Bronchial epithelial cell (primary cell): ENCODE measurements at regions not wholly inside any gene's neighbourhood (a gene's known extent, or its start where the extent isn't known, plus 50 kb on each side); places are given as distances from the start of the nearest gene placed in this dataset.
"Not testable (repeated sequence)": the region's sequence is repeated elsewhere in the genome, so short reads cannot be mapped to it uniquely, and the experiment has no call there.

Source experiments
- DNase-seq: peaks from one replicate; pipeline ENCODE4 v3.0.0-alpha.2; 2010; ENCODE audit warnings: low read depth
- FAIRE-seq: peaks from 2 replicates; lab custom pipeline; 2011; peaks lifted over from hg19 to GRCh38; lab: Jason Lieb, UNC
- H3K27me3 ChIP-seq: 2 replicates; pipeline ENCODE4 v1.5.1; 2011; ENCODE audit warnings: low read length; ENCODE audit not compliant: control insufficient read depth, insufficient read depth
- H3K36me3 ChIP-seq: 2 replicates; pipeline ENCODE4 v1.5.1; 2011; ENCODE audit warnings: low read length; ENCODE audit not compliant: control insufficient read depth, insufficient read depth
- H3K4me3 ChIP-seq: 2 replicates; pipeline ENCODE4 v1.5.1; 2011; ENCODE audit warnings: mild to moderate bottlenecking, low read depth, low read length, control low read depth
- TF ChIP-seq, protein P1 (sequence below): IDR thresholded peaks from 2 replicates; pipeline ENCODE4 v1.5.1; 2011; ENCODE audit warnings: mild to moderate bottlenecking, moderate library complexity, low read length, control low read depth, inconsistent platforms; ENCODE audit not compliant: insufficient read depth, severe bottlenecking

DNA sequence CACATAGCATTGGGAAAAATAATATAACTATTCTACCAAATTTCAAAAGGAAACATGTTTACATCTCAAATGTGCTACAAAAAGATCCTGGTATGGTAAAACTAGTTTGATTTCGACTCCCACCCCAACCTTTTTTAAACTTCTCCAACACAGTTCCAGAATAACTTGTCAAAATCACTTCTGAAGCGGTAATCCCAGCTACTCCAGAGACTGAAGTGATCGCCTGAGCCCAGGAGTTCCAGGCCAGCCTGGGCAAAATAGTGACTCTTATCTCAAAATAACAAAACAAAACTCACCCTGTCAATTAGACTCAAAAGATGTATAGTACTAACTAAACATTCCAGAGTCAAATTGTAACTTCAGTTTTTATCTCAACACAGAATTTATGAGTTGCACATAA, 71.3 kb upstream of the RNF38 start:
- no peak overlapping the region for H3K4me3 ChIP-seq
- TF ChIP-seq, protein P1, sequence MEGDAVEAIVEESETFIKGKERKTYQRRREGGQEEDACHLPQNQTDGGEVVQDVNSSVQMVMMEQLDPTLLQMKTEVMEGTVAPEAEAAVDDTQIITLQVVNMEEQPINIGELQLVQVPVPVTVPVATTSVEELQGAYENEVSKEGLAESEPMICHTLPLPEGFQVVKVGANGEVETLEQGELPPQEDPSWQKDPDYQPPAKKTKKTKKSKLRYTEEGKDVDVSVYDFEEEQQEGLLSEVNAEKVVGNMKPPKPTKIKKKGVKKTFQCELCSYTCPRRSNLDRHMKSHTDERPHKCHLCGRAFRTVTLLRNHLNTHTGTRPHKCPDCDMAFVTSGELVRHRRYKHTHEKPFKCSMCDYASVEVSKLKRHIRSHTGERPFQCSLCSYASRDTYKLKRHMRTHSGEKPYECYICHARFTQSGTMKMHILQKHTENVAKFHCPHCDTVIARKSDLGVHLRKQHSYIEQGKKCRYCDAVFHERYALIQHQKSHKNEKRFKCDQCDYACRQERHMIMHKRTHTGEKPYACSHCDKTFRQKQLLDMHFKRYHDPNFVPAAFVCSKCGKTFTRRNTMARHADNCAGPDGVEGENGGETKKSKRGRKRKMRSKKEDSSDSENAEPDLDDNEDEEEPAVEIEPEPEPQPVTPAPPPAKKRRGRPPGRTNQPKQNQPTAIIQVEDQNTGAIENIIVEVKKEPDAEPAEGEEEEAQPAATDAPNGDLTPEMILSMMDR = no peak
- no peak for FAIRE-seq
- H3K27me3 ChIP-seq = no peaks in the 10 kb centered on the region
- no peaks in the 10 kb centered on the region for H3K36me3 ChIP-seq
- DNase-seq = peak; percentile 10

DNA sequence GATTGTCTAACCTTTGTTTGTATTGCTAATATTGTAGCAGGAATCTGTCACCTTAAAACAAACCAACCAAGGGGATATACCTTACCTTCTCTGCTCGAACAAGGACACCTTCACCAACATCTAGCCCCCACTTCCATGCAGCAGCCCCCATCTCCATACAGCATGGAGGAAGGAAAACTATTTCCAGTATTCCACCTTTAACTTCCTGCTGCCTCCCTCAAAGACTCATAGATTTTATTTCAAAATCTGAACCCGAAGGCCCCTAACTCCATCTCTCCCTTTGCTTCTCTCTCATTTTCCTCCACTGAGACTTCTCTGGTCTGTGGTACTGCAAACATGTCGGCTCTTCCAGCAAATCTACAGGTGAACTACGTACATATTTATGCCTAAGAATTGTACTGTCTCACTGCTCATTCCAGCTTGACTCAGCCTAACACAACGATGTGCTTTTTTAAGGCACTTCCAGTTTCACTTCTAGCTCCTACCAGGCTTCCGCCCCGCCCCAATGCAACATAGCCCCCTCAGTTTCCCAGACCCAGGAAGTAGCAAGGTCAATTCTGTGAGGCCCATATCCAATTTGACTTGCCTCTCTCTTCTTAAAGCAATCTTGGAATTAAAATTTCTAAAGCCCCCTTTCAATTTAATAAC, 70.7 kb upstream of the RNF38 start:
- TF ChIP-seq, protein P1 = no peak
- DNase-seq (peak; percentile 78), FAIRE-seq (no peak)
- no peaks in the 10 kb centered on the region for H3K27me3 ChIP-seq
- no peaks in the 10 kb centered on the region for H3K36me3 ChIP-seq
- peak overlapping the region; percentile 27 for H3K4me3 ChIP-seq

GRCh38 chr9:36463467-36463866, 63.4 kb upstream of the RNF38 start:
- Histone ChIP-seq H3K27me3 (no peaks in the 10 kb centered on the region), H3K4me3 (no peak overlapping the region), H3K36me3 (no peaks in the 10 kb centered on the region)
- TF ChIP-seq, protein P1 = no peak
- DNase-seq = no peak
- FAIRE-seq = no peak

- H3K27me3 ChIP-seq = no peaks in the 10 kb centered on the region
Measured at GRCh38 chr9:36462245-36462644, 62.2 kb upstream of the RNF38 start.

DNA sequence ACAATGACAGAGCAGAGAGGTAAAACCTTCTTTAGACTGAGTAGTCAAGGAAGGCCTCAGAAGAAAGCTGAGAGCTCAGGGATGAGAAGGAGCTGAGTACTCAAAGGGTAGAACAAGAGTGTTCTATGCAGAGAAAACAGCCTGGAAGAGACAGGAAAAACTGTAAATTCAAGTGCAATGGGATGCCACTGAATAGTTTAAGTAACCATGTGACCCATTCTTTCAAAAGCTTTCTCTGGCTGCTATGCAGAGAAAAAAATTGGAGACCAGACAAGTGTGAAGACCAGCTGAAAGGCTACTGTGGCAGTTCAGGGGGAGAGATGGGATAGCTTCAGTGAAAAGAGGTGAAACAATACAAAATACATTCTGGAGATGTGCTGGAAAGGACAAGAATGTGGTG, 61.3 kb upstream of the RNF38 start:
- peaks cover 1% of the 10 kb centered on the region for H3K36me3 ChIP-seq
- no peaks in the 10 kb centered on the region for H3K27me3 ChIP-seq
- FAIRE-seq (no peak), DNase-seq (no peak)
- no peak overlapping the region for H3K4me3 ChIP-seq
- TF ChIP-seq, protein P1 = no peak

More at GRCh38 chr9:36462245-36462644, 62.2 kb upstream of the RNF38 start:
- peaks cover 1% of the 10 kb centered on the region for H3K36me3 ChIP-seq
- TF ChIP-seq, protein P1 = no peak
- no peak overlapping the region for H3K4me3 ChIP-seq
- FAIRE-seq (no peak), DNase-seq (no peak)

DNA sequence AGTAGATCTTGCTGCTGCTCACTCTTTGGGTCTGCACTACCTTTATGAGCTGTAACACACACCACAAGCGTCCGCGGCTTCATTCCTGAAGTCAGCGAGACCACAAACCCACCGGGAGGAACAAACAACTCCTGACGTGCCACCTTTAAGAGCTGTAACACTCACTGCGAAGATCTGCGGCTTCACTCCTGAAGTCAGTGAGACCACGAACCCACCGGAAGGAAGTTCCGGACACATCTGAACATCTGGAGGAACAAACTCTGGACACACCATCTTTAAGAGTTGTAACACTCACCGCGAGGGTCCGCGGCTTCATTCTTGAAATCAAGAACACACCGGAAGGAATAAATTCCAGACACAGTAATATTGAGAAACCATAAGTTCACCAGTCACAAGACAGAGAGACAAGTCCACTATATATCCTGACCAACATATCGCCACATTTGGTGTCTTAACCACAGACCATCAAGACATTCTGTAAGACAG, 58.4 kb upstream of the RNF38 start:
- not testable (repeated sequence) for H3K27me3 ChIP-seq, DNase-seq, H3K36me3 ChIP-seq, H3K4me3 ChIP-seq, FAIRE-seq
